C4-2B (cell line): ENCODE measurements at regions not wholly inside any gene's neighbourhood (a gene's known extent, or its start where the extent isn't known, plus 50 kb on each side); places are given as distances from the start of the nearest gene placed in this dataset.

ENCODE experiments used
- H3K27ac ChIP-seq: fragments of 450-650 bp; 2 replicates; pipeline ENCODE4 v1.5.1; 2017
- CTCF ChIP-seq: fragments of 450-650 bp; conservative IDR thresholded peaks from 2 replicates; pipeline ENCODE4 v1.5.1; 2017; ENCODE audit warnings: mild to moderate bottlenecking
- ZFX ChIP-seq: fragments of 450-650 bp; IDR thresholded peaks from 2 replicates; pipeline ENCODE4 v1.6.1; 2017

DNA sequence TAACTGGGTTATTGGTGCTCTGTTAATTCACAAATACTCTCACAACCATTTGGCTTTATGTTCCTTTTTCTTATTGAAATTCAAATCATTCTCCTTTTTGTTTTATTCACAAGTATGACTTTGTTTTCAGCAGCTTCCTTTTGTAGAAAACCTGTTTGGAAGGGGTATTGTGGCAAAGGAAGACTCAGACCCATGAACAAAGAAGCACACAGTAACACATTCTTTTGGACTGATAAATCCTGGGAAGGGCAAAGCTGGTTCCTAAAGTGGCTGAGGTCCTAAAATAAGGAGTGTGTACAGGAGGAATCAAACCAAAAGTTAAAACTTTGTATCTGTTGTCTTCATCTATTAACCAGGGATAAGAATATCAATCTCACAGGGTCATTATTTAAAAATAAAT is 374.7 kb upstream of the FIGN start:
- no peak overlapping the region for H3K27ac ChIP-seq
- TF ChIP-seq ZFX (no peak), CTCF (no peak)

DNA sequence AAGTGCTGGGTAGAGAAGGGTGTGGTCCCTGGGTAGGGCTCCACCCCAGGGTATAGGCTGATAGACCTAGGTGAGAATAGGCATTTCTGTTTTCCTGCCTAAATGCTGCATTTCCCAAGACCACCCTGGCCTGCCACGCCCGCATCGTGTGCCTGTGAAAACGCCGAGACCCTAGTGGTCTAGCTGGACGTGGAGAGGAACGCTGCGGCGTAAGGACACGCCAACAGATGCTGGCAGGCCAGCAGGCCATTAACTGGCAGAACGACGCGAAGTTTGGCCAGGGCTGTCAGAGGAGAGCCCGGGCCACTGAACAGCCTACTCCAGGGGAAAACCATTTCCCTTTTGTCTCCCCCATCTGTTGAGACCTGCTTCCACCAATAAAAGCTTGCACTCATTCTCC is 373.2 kb upstream of the FIGN start:
- H3K27ac ChIP-seq = no peak overlapping the region
- no peak for TF ChIP-seq CTCF
- TF ChIP-seq ZFX = no peak

GRCh38 chr2:164103271-164103670 is 367.5 kb upstream of the FIGN start:
- TF ChIP-seq ZFX = no peak
- no peak for TF ChIP-seq CTCF
- no peak overlapping the region for H3K27ac ChIP-seq

- TF ChIP-seq ZFX = no peak
- no peak for TF ChIP-seq CTCF
- H3K27ac ChIP-seq = no peak overlapping the region
Observed at GRCh38 chr2:164102366-164102765, 366.6 kb upstream of the FIGN start.

DNA sequence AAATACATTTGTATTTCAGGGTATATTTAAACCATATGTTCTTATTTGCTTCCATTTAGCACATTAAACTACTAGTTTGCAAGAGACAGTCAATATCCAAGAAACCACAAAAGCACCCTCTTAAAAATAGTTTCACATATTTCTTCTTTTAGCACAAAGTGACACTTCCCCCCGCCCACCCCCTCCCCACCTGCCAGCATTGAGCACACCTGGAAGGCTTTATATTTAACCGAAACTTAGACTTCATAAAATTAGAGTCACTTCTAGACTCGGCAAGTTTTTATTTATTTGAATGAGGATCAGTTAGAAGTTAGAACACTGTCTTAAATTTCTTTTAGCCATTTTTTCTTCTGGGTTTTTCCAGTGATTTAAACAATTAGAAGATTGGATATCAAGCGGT is 355.9 kb upstream of the FIGN start:
- no peak for TF ChIP-seq CTCF
- TF ChIP-seq ZFX = no peak
- no peak overlapping the region for H3K27ac ChIP-seq

DNA sequence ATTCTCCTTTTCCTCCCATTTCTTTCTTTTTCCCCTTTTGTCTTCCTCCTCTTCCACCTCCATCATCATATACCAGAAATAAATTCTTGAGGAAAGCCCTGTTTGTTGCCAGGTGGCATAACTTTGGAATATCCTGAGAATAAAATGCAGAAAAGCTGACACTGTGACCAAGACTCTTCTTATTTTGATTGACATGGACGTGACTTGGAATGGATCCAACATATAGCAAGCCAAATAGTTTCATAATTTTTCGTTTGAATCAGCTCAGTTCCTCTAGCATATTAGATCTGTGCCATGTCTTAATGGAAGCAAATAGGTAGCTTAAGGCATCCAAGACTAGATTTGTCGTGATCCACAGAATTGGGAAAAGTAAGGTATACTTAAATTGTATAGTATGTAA is 354.7 kb upstream of the FIGN start:
- TF ChIP-seq ZFX = no peak
- TF ChIP-seq CTCF = no peak
- H3K27ac ChIP-seq = no peak overlapping the region

GRCh38 chr2:164084066-164084465 is 348.3 kb upstream of the FIGN start:
- TF ChIP-seq ZFX = no peak
- no peak for TF ChIP-seq CTCF
- no peak overlapping the region for H3K27ac ChIP-seq
